ENCODE measurements at regions not wholly inside any gene's neighbourhood (a gene's known extent, or its start where the extent isn't known, plus 50 kb on each side); places are given as distances from the start of the nearest gene placed in this dataset.

GRCh38 chr7:47148536-47149207 is 433.2 kb downstream of the TNS3 start:
- no peak overlapping the region for H3K4me3 ChIP-seq (ENCODE audit: low read depth, low read length)
- no peaks in the 10 kb centered on the region; the same call in 1 of the 2 replicates for H3K27me3 ChIP-seq
- TF ChIP-seq, protein P1, sequence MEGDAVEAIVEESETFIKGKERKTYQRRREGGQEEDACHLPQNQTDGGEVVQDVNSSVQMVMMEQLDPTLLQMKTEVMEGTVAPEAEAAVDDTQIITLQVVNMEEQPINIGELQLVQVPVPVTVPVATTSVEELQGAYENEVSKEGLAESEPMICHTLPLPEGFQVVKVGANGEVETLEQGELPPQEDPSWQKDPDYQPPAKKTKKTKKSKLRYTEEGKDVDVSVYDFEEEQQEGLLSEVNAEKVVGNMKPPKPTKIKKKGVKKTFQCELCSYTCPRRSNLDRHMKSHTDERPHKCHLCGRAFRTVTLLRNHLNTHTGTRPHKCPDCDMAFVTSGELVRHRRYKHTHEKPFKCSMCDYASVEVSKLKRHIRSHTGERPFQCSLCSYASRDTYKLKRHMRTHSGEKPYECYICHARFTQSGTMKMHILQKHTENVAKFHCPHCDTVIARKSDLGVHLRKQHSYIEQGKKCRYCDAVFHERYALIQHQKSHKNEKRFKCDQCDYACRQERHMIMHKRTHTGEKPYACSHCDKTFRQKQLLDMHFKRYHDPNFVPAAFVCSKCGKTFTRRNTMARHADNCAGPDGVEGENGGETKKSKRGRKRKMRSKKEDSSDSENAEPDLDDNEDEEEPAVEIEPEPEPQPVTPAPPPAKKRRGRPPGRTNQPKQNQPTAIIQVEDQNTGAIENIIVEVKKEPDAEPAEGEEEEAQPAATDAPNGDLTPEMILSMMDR (IDR thresholded peaks at IDR 0.05; ENCODE audit: low read depth, low read length), result no peak
- H3K4me1 ChIP-seq, result no peaks in the 10 kb centered on the region
- H3K9me3 ChIP-seq, result no peaks in the 10 kb centered on the region
- H3K36me3 ChIP-seq, result no peaks in the 10 kb centered on the region
- no peak for DNase-seq

- no peaks in the 10 kb centered on the region; the same call in 1 of the 2 replicates for H3K27me3 ChIP-seq
- no peaks in the 10 kb centered on the region for H3K36me3 ChIP-seq
- DNase-seq, result no peak
- no peaks in the 10 kb centered on the region for H3K4me1 ChIP-seq
- H3K4me3 ChIP-seq (ENCODE audit: low read depth, low read length), result no peak overlapping the region
- TF ChIP-seq, protein P1 (IDR thresholded peaks at IDR 0.05; ENCODE audit: low read depth, low read length), result no peak
- no peaks in the 10 kb centered on the region for H3K9me3 ChIP-seq
These were observed 434.7 kb downstream of the TNS3 start for GRCh38 chr7:47147213-47147631.

DNA sequence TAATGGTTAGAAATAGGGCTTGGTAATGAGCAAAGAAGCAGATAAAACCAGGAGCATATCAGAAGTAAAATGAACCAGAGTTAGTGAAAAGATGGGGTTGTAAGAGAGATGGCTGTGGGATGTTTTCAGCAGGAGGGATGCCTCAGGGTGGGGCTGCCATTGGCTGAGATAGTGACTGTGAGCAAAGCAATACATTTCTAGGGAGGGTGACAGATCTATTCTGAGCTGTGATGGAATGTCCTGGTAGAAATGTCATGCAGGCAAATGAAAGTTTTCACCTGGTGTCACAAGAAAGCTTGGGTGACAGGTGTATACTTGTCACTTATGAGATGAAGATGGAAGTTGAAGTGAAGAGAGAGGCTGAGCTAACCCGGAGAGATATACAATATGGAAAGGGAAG is 435.9 kb downstream of the TNS3 start:
- no peak for DNase-seq

DNA sequence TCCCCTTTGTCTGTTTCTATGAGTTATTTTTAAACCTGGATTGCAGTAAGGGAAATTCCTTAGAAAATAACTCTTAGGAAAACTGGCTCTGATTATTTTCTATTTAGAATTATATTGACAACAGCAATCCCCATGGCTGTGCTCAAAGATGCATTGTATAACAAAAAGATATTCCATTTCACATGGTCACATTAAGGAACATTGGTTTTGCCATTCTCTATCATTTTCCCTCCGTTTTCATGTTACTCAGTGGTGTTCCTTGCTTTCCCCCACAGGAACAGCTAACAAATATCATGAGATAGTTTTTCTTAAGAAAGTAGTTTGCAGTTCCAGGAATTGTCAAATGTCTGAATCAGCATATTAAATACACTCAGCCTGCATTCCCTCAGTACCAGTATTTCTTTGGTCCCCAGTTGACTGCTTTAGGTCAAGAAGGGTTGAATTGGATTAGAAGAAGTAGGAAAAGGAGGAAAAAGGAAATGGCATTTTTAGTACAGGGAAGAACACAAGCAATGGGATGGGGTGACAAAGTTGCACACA is 436.7 kb downstream of the TNS3 start:
- Histone ChIP-seq H3K36me3 (no peaks in the 10 kb centered on the region), H3K4me1 (no peaks in the 10 kb centered on the region), H3K9me3 (no peaks in the 10 kb centered on the region), H3K27me3 (no peaks in the 10 kb centered on the region; the same call in 1 of the 2 replicates), H3K4me3 (ENCODE audit: low read depth, low read length) (no peak overlapping the region)
- DNase-seq, result no peak
- TF ChIP-seq, protein P1 (IDR thresholded peaks at IDR 0.05; ENCODE audit: low read depth, low read length), result no peak

More for the DNA sequence above, 435.9 kb downstream of the TNS3 start:
- Histone ChIP-seq H3K4me1 (no peaks in the 10 kb centered on the region), H3K4me3 (ENCODE audit: low read depth, low read length) (no peak overlapping the region), H3K36me3 (no peaks in the 10 kb centered on the region), H3K9me3 (no peaks in the 10 kb centered on the region), H3K27me3 (no peaks in the 10 kb centered on the region; the same call in 1 of the 2 replicates)
- TF ChIP-seq, protein P1 (IDR thresholded peaks at IDR 0.05; ENCODE audit: low read depth, low read length), result no peak

GRCh38 chr7:47143339-47143738 is 438.6 kb downstream of the TNS3 start:
- Histone ChIP-seq H3K36me3 (no peaks in the 10 kb centered on the region), H3K4me3 (ENCODE audit: low read depth, low read length) (no peak overlapping the region), H3K9me3 (no peaks in the 10 kb centered on the region), H3K4me1 (no peaks in the 10 kb centered on the region), H3K27me3 (no peaks in the 10 kb centered on the region; the same call in 1 of the 2 replicates)
- TF ChIP-seq, protein P1 (IDR thresholded peaks at IDR 0.05; ENCODE audit: low read depth, low read length), result no peak
- no peak for DNase-seq

- Histone ChIP-seq H3K9me3 (no peaks in the 10 kb centered on the region), H3K36me3 (no peaks in the 10 kb centered on the region), H3K4me3 (ENCODE audit: low read depth, low read length) (no peak overlapping the region), H3K4me1 (no peaks in the 10 kb centered on the region), H3K27me3 (no peaks in the 10 kb centered on the region; the same call in 1 of the 2 replicates)
- TF ChIP-seq, protein P1 (IDR thresholded peaks at IDR 0.05; ENCODE audit: low read depth, low read length), result no peak
- no peak for DNase-seq
These were observed 439.1 kb downstream of the TNS3 start for GRCh38 chr7:47142867-47143175.

Measured in BE2C (cell line).